ENCODE measurements at regions not wholly inside any gene's neighbourhood (a gene's known extent, or its start where the extent isn't known, plus 50 kb on each side); places are given as distances from the start of the nearest gene placed in this dataset.

DNA sequence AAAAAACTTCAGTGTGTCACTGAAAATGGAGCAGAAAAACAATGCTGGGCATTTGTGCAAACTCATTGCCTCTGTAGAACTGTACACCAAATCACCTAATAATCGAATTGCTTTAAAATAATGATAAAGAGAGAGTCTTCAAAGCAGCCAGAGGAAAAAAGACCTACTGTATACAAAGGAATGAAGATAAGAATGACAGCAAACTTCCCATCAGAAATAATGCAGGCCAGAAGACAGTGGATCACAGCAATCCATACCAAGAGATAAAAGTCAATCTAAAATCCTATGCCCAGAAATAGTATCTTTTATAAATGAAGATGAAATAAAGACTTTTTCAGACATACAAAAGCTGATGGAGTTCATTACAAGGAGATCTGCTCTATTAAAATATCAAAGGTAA is 134.7 kb upstream of the VEPH1 start:
- DNase-seq (ENCODE audit: low read depth): no peak
- H3K4me3 ChIP-seq (replicated peaks; ENCODE audit: low read depth, low read length): no peak overlapping the region
- TF ChIP-seq, protein P1, sequence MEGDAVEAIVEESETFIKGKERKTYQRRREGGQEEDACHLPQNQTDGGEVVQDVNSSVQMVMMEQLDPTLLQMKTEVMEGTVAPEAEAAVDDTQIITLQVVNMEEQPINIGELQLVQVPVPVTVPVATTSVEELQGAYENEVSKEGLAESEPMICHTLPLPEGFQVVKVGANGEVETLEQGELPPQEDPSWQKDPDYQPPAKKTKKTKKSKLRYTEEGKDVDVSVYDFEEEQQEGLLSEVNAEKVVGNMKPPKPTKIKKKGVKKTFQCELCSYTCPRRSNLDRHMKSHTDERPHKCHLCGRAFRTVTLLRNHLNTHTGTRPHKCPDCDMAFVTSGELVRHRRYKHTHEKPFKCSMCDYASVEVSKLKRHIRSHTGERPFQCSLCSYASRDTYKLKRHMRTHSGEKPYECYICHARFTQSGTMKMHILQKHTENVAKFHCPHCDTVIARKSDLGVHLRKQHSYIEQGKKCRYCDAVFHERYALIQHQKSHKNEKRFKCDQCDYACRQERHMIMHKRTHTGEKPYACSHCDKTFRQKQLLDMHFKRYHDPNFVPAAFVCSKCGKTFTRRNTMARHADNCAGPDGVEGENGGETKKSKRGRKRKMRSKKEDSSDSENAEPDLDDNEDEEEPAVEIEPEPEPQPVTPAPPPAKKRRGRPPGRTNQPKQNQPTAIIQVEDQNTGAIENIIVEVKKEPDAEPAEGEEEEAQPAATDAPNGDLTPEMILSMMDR (IDR thresholded peaks at IDR 0.05; ENCODE audit: low read length, missing control alignments): no peak

DNA sequence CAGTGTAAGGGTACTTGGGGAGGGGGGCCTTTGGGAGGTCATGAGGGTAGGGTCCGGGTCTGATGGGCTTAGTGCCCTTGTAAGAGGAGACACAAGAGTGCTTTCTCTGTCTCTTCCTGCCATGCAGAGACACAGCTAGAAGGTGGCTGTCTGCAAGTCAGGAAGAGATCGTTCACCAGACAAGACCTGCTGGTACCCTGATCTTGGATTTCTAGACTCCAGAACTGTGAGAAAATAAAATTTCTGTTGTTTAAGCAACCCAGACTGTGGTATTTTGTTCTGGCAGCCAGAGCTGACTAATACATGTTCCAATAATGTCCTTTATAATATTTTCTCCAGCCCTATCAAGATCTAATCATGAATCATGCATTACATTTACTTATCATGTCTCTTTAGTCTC is 130.0 kb upstream of the VEPH1 start:
- TF ChIP-seq, protein P1 (IDR thresholded peaks at IDR 0.05; ENCODE audit: low read length, missing control alignments): no peak
- no peak overlapping the region for H3K4me3 ChIP-seq (replicated peaks; ENCODE audit: low read depth, low read length)
- DNase-seq (ENCODE audit: low read depth): no peak

DNA sequence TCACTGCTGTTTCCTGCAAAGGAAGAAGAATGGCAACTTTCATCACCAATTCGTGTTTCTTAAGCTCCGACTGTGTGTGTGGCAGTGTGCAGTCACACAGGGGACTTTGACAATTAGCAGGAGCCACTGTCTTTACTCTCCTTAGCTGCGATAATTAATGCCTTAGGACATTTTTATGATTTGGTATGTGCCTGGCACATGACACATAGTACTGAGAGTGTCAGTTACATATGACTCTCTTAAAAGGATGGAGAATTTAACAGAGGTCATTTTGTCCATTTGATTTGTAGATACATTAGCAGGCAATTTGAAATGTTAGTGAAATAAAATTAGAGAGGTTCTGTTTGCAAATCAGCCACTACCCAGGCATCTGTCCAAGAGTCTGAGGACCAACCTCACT is 128.9 kb upstream of the VEPH1 start:
- H3K4me3 ChIP-seq (replicated peaks; ENCODE audit: low read depth, low read length): no peak overlapping the region
- DNase-seq (ENCODE audit: low read depth): no peak
- TF ChIP-seq, protein P1 (IDR thresholded peaks at IDR 0.05; ENCODE audit: low read length, missing control alignments): no peak

DNA sequence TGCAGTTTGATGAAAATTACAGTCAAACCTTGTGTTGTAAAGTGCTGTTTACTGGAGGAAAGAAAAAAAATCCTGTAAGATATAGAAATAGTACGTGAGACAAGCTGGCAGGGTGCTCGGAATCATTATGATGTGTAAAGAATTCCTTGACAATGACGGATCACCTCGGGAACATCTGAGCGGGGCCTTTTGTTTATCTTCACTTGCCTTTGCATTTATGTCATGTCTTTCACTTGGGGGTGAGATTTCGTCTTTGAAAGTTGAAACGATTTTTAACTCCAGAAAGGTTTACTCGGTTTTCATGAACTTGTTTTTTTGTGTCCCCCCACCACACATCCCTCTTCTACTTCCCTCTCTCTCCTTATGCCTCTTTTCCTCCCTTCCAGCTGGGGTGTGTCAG is 128.3 kb upstream of the VEPH1 start:
- peak; percentile 17 for DNase-seq (ENCODE audit: low read depth)
- TF ChIP-seq, protein P1 (IDR thresholded peaks at IDR 0.05; ENCODE audit: low read length, missing control alignments): no peak
- no peak overlapping the region for H3K4me3 ChIP-seq (replicated peaks; ENCODE audit: low read depth, low read length)

DNA sequence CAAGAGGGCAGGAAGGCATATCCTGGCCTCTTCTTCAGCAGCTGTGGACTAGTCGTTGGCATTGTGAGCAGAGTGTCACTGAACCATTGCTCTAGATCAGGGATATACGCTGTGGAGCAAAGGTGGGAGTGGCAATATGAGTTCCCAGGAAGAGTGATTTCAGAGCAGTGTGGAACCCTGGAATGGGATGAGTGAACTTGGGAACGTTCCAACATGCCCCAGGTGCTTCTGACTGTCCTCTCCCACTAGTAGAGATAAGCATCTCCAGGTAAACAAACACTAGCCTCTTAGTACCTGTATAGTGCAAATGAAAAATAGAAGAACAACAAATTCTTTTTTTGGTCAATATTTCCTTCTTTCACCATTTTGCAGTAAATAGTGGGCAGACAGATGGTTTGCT is 123.6 kb upstream of the VEPH1 start:
- DNase-seq (ENCODE audit: low read depth): no peak
- TF ChIP-seq, protein P1 (IDR thresholded peaks at IDR 0.05; ENCODE audit: low read length, missing control alignments): no peak
- H3K4me3 ChIP-seq (replicated peaks; ENCODE audit: low read depth, low read length): no peak overlapping the region

DNA sequence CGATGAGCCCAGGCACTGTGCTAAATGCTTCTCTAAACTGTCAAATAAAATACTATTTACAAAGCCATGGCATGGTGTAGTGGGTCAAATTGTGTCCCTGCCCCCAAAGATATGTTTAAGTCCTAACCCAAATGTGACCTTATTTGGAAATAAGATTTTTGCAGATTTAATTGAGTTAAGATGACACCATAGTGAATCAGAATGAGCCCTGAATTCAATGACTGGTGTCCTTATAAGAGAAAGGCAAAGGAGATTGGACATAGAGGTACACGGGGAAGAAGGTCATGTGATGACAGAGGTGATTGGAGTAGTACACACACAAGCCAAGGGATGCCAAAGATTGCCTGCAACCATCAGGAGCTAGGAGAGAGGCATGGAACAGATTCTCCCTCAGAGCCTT is 121.6 kb upstream of the VEPH1 start:
- TF ChIP-seq, protein P1 (IDR thresholded peaks at IDR 0.05; ENCODE audit: low read length, missing control alignments): no peak
- H3K4me3 ChIP-seq (replicated peaks; ENCODE audit: low read depth, low read length): no peak overlapping the region
- DNase-seq (ENCODE audit: low read depth): no peak

DNA sequence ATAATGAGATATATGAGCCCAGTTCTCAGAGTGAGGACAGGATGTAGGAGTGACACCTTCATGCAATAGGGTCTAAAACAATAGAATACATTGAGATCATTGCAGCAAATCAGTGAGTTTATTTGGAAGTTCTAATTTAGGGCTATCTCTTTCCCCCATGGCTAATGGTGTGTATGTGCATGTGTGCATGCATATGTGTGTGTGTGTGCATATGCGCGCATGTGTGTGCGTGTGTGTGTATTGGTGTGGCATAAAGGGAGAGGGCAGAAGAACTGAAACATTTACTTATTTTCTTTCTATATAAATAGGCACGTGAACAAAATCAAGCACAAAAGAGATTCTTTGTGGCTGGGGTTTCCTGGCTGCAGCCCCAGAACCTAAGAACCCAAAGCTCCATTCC is 115.7 kb upstream of the VEPH1 start:
- TF ChIP-seq, protein P1 (IDR thresholded peaks at IDR 0.05; ENCODE audit: low read length, missing control alignments): no peak
- no peak for DNase-seq (ENCODE audit: low read depth)
- no peak overlapping the region for H3K4me3 ChIP-seq (replicated peaks; ENCODE audit: low read depth, low read length)
